ENCODE measurements at regions not wholly inside any gene's neighbourhood (a gene's known extent, or its start where the extent isn't known, plus 50 kb on each side); places are given as distances from the start of the nearest gene placed in this dataset.

GRCh38 chr17:71969500-71969899 lies 151.3 kb upstream of the SOX9 start:
- no peak overlapping the region for H3K14ac ChIP-seq (replicated peaks; ENCODE audit: low read depth, low read length)
- H3K18ac ChIP-seq (ENCODE audit: low read depth, low read length), result no peak overlapping the region
- no peaks in the 10 kb centered on the region for H3K9me3 ChIP-seq (ENCODE audit: control insufficient read depth, insufficient read depth, low read length)
- intact Hi-C loops (cut with micrococcal nuclease), result no loop called here
- no peak overlapping the region for H3K4ac ChIP-seq (ENCODE audit: low read depth, low read length)
- H3K23ac ChIP-seq (ENCODE audit: low read depth, low read length), result no peak overlapping the region
- BruUV-seq (replicated peaks), result no TSS peak
- TF ChIP-seq SMC3 (IDR thresholded peaks at IDR 0.05; ENCODE audit: low read depth, low read length) (no peak), CTCF (conservative IDR thresholded peaks at IDR 0.05; ENCODE audit: low read depth, low read length) (no peak), RAD21 (IDR thresholded peaks at IDR 0.05; ENCODE audit: low read length) (no peak), CEBPB (IDR thresholded peaks at IDR 0.05; ENCODE audit: low read depth, low read length) (no peak), MXI1 (IDR thresholded peaks at IDR 0.05; ENCODE audit: borderline replicate concordance, low read depth, low read length) (no peak), NFE2L2 (IDR thresholded peaks at IDR 0.05; ENCODE audit: low read depth, low read length) (no peak), CHD1 (IDR thresholded peaks at IDR 0.05; ENCODE audit: low read depth, low read length) (no peak), RFX5 (IDR thresholded peaks at IDR 0.05; ENCODE audit: low read depth, low read length) (no peak), ELK1 (IDR thresholded peaks at IDR 0.05; ENCODE audit: borderline replicate concordance, low read depth, low read length) (no peak)
- H2BK5ac ChIP-seq (ENCODE audit: low read depth, low read length, poor library complexity, severe bottlenecking), result no peak overlapping the region
- no peaks in the 10 kb centered on the region for H3K79me1 ChIP-seq (ENCODE audit: low read depth in 1 of 2, low read length in 2 of 2)
- no peak overlapping the region for H4K8ac ChIP-seq (ENCODE audit: low read depth in 2 of 2, low read length in 2 of 2)
- no peak overlapping the region for H4K91ac ChIP-seq (ENCODE audit: insufficient read depth, low read depth, low read length)
- no peaks in the 10 kb centered on the region for H4K20me1 ChIP-seq (ENCODE audit: insufficient read depth, low read length)
- no peaks in the 10 kb centered on the region for H3K27me3 ChIP-seq (ENCODE audit: control insufficient read depth, insufficient read depth, low read length)
- no peak overlapping the region for H2BK15ac ChIP-seq (ENCODE audit: low read depth, low read length)
- H3K4me3 ChIP-seq (ENCODE audit: insufficient read depth, low read depth, low read length), result no peak overlapping the region
- H2BK20ac ChIP-seq (ENCODE audit: low read depth, low read length), result no peak overlapping the region
- no peak overlapping the region for H3K4me2 ChIP-seq (ENCODE audit: low read depth, low read length)
- H3K4me1 ChIP-seq (ENCODE audit: control insufficient read depth, insufficient read depth, low read length), result no peaks in the 10 kb centered on the region
- H3K9me1 ChIP-seq (ENCODE audit: insufficient read depth, low read length), result no peaks in the 10 kb centered on the region; the same call in 1 of the 2 replicates
- in situ Hi-C loops (cut with MboI; ENCODE audit: low sequenced_read_pairs), result loop anchor here (25.0 kb wide), 1 partner anchor 568 kb away; no protein-coding TSS in a partner anchor
- ChIA-PET POLR2A (ENCODE audit: unreplicated experiment) (no interaction called here), CTCF (no interaction called here)
- no peak overlapping the region for H2AK5ac ChIP-seq (ENCODE audit: low read depth, low read length)
- H3K36me3 ChIP-seq (ENCODE audit: control insufficient read depth, insufficient read depth, low read length), result no peaks in the 10 kb centered on the region
- H3K27ac ChIP-seq (ENCODE audit: insufficient read depth, low read length), result no peak overlapping the region
- dilution Hi-C loops (cut with HindIII; ENCODE audit: low sequenced_read_pairs, unreplicated experiment), result no loop called here
- no peak overlapping the region for H2AK9ac ChIP-seq (replicated peaks; ENCODE audit: low read depth, low read length, poor library complexity)
- no peak overlapping the region for H2AFZ ChIP-seq (replicated peaks; ENCODE audit: low read length, poor library complexity)
- no peak overlapping the region for H4K5ac ChIP-seq (ENCODE audit: low read depth, low read length)
- no peak overlapping the region for H3K9ac ChIP-seq (ENCODE audit: low read depth, low read length)
- H2BK120ac ChIP-seq (ENCODE audit: low read depth, low read length), result no peak overlapping the region
- DNase-seq, result no peak
- no peak for ATAC-seq (ENCODE audit: low read depth)
- H3K56ac ChIP-seq (ENCODE audit: extremely low read depth, insufficient read depth, low read length), result no peak overlapping the region

Data from IMR-90 (cell line).